Left ventricle myocardium inferior (tissue), 1 donor: ENCODE measurements at regions not wholly inside any gene's neighbourhood (a gene's known extent, or its start where the extent isn't known, plus 50 kb on each side); places are given as distances from the start of the nearest gene placed in this dataset.

Experiments
- DNase-seq: peaks from one replicate; pipeline ENCODE4 v3.0.0-alpha.2; 2020
- H3K27ac ChIP-seq: fragments of 200-600 bp; replicated peaks from 2 replicates; pipeline ENCODE4 v1.8.0; 2021
- H3K27me3 ChIP-seq: fragments of 200-600 bp; 2 replicates; pipeline ENCODE4 v1.8.0; 2021; ENCODE audit warnings: low read depth
- H3K36me3 ChIP-seq: fragments of 200-600 bp; 2 replicates; pipeline ENCODE4 v1.8.0; 2021
- H3K4me1 ChIP-seq: fragments of 200-600 bp; 2 replicates; pipeline ENCODE4 v1.8.0; 2021
- H3K4me3 ChIP-seq: fragments of 200-600 bp; 2 replicates; pipeline ENCODE4 v1.8.0; 2021; ENCODE audit warnings: mild to moderate bottlenecking, moderate library complexity
- H3K9me3 ChIP-seq: fragments of 200-600 bp; replicated peaks from 2 replicates; pipeline ENCODE4 v1.8.0; 2021
- intact Hi-C: fragments of 100-400 bp; cut with micrococcal nuclease; formaldehyde crosslinking; loops from one replicate; pipeline ENCODE4 v1.11.0; 2022
- TF ChIP-seq, protein P1 (sequence below): fragments of 200-600 bp; IDR thresholded peaks from 2 replicates; pipeline ENCODE4 v1.8.0; 2021; ENCODE audit warnings: antibody characterized with exemption, mild to moderate bottlenecking, borderline replicate concordance
- donor health status: DM: no; HTN: yes; CAD: no; lungs with severe emphysema.

DNA sequence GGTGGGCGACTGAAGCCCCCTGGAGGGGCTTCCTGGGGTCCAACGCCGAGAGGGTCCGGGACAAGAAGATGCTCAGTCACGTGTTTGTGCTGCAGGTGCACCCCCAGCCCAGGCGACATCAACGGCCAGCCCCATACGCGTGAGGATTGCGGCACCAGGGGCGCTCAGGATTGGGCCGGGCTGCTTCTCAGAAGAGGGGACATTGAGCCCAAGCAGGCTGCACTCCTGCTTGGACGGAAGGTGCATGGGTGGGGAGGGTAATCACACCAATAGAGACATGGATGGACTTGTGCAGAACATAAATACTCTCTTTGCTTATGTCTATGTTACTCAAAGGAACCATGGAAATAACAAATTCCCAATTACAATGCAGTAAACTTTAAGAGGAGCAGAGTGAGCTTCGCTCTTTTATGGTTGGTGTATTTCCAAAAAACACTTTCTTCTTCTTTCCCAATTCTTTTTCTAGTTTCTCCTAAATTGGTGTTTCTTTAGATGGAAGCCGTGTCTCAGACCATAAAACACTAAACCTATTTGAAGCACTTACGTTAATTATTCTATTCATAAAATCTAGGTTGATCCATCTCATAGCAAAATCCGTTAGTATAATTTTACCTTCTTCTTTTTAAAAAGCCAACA, 182.7 kb downstream of the GOLGA6L6 start:
- TF ChIP-seq, protein P1, sequence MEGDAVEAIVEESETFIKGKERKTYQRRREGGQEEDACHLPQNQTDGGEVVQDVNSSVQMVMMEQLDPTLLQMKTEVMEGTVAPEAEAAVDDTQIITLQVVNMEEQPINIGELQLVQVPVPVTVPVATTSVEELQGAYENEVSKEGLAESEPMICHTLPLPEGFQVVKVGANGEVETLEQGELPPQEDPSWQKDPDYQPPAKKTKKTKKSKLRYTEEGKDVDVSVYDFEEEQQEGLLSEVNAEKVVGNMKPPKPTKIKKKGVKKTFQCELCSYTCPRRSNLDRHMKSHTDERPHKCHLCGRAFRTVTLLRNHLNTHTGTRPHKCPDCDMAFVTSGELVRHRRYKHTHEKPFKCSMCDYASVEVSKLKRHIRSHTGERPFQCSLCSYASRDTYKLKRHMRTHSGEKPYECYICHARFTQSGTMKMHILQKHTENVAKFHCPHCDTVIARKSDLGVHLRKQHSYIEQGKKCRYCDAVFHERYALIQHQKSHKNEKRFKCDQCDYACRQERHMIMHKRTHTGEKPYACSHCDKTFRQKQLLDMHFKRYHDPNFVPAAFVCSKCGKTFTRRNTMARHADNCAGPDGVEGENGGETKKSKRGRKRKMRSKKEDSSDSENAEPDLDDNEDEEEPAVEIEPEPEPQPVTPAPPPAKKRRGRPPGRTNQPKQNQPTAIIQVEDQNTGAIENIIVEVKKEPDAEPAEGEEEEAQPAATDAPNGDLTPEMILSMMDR = no peak
- Histone ChIP-seq H3K4me3 (no peak overlapping the region), H3K9me3 (no peaks in the 10 kb centered on the region), H3K36me3 (no peaks in the 10 kb centered on the region), H3K27me3 (peaks cover 60% of the 10 kb centered on the region), H3K27ac (no peak overlapping the region), H3K4me1 (peaks cover 3% of the 10 kb centered on the region)
- intact Hi-C loops = no loop called here
- no peak for DNase-seq

DNA sequence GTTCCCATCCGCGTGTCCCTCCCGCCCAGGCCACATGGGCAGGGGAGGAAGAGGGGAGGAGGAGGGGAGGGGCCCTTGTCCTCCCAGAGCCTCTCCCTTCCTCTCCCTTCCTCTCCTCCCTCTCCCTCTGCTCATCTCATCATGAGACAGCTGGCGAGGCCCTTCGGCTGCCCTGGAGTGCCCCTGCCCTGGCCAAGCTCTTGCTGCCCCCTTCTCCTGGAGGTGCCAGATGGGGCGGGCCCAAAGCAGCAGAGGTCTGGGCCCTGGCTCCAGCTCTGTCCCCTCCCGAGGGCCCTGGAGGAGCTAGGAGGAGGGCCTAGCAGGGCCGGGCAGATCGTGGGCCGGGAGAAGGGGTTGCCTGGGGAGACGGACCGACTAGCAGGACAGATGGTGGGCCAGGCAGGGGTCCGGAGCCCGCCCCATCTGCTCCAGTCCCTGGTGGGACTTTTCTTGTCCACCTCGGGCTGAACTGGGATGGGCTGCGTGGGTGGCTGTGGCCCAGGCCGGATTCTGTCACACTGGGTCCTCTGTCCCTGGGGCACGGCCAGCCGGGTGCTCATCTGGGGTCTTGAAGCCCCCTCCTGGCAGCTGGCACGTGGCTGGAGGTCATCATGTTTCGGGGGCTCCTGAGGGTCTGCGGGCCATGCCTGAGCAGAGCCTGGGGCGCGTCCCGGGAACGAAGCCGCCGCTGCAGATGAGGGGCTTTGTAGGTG, 183.4 kb downstream of the GOLGA6L6 start:
- Histone ChIP-seq H3K36me3 (no peaks in the 10 kb centered on the region), H3K4me3 (no peak overlapping the region), H3K27ac (no peak overlapping the region), H3K4me1 (peaks cover 3% of the 10 kb centered on the region), H3K27me3 (peaks cover 61% of the 10 kb centered on the region), H3K9me3 (no peaks in the 10 kb centered on the region)
- TF ChIP-seq, protein P1 = no peak
- intact Hi-C loops = no loop called here
- DNase-seq = no peak

DNA sequence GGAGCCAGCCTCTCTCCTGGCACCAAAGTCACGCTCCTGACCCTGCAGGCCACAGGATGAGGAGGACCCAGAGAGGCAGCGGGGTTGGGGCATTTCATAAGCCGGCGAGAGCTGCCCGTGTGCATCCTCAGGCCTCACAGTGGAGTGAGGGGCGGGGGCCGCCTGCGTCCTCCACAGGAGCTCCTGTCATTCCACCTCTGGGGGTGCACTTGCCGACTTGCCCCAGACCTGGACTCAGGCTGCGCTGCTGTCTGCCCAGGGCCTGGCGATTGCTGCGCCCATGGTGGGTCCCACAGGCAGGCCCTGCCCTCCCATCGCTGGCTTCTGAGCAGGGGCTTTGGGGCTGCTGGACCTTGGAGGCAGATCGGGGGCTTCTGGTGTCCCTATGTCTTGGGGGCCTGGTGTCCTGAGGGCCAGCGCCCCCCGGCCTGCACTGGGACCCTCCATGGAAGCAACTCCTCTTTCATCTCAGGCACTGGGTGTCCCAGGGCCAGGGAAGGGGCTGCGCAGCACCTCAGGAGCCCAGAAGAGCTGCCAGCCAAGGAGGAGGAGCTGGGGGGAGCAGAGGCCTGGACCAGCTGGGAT, 184.0 kb downstream of the GOLGA6L6 start:
- intact Hi-C loops = no loop called here
- DNase-seq = no peak
- peaks cover 3% of the 10 kb centered on the region for H3K4me1 ChIP-seq
- H3K36me3 ChIP-seq = no peaks in the 10 kb centered on the region
- H3K9me3 ChIP-seq = no peaks in the 10 kb centered on the region
- H3K4me3 ChIP-seq = no peak overlapping the region
- TF ChIP-seq, protein P1 = no peak
- H3K27ac ChIP-seq = no peak overlapping the region
- H3K27me3 ChIP-seq = peaks cover 65% of the 10 kb centered on the region

DNA sequence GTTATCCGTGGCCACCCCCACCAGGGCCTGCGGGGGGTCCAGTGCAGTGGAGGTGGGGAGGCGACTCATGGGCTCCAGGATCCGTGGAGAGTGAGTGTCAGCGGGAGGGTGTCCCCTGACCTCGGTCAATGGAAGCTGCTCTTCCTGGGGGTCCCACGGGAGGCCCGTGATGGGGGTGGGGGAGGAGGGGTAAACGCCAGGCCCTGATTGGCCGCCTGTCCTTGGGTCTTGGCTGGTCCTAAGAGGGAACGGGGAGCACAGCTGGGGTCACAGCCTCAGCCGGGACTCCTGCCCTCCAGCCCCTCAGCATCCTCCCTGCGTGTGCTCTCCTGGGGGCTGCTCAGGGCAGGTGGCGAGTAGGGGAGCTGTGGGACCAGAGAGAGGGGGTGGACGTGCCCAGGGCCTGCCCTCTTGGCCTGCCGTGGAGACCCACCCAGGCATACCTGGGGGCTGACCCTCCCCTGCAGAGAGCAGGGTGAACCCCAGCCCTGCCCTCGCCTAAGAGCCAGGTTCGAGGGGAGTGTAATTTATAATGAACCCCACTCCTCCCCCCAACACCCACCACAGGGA, 184.6 kb downstream of the GOLGA6L6 start:
- no peak overlapping the region for H3K27ac ChIP-seq
- TF ChIP-seq, protein P1 = no peak
- H3K4me3 ChIP-seq = no peak overlapping the region
- no peak for DNase-seq
- peaks cover 71% of the 10 kb centered on the region for H3K27me3 ChIP-seq
- H3K4me1 ChIP-seq = peaks cover 3% of the 10 kb centered on the region
- intact Hi-C loops = no loop called here
- no peaks in the 10 kb centered on the region for H3K9me3 ChIP-seq
- H3K36me3 ChIP-seq = no peaks in the 10 kb centered on the region

DNA sequence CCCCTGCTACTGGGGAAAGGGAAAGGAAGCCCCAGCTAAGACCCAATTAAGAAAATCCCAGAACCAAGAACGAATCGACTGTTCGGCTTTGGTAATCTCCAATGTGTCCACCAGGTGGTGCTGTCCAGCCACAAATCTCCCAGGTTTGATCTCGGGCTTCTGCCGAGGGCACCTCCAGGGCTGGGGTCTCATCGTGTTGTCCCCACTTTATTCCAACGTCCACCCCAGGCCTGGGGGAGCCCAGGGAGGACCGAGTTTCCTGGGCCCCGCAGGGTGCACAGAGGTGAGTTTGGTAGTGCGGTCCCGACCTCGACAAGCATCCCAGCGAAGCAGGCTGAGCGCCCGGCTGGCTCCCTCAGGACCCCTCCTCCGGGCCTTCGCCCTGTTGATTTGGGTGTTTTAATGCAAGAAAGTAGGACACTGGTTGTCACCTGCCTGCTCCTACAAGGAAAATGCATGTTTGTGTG, 185.1 kb downstream of the GOLGA6L6 start:
- TF ChIP-seq, protein P1 = peak; percentile 95
- H3K9me3 ChIP-seq = no peaks in the 10 kb centered on the region
- no peaks in the 10 kb centered on the region for H3K36me3 ChIP-seq
- H3K4me1 ChIP-seq = peaks cover 3% of the 10 kb centered on the region
- intact Hi-C loops = no loop called here
- DNase-seq = peak; percentile 54
- H3K4me3 ChIP-seq = no peak overlapping the region
- no peak overlapping the region for H3K27ac ChIP-seq
- H3K27me3 ChIP-seq = peaks cover 73% of the 10 kb centered on the region
